Mesenchymal stem cell (in vitro differentiated cells and primary cell): ENCODE measurements at regions not wholly inside any gene's neighbourhood (a gene's known extent, or its start where the extent isn't known, plus 50 kb on each side); places are given as distances from the start of the nearest gene placed in this dataset.
"Not testable (repeated sequence)": the region's sequence is repeated elsewhere in the genome, so short reads cannot be mapped to it uniquely, and the experiment has no call there.

Experiments
- DNase-seq: peaks from one replicate; pipeline ENCODE4 v3.0.0-alpha.2; 2013
- H2AFZ ChIP-seq: one replicate; pipeline ENCODE4 v1.6.1; 2013; ENCODE audit warnings: low read depth, mild to moderate bottlenecking, control low read depth, inconsistent platforms, low read length, moderate library complexity
- H2AK5ac ChIP-seq: 2 replicates; pipeline ENCODE4 v1.6.1; 2013; ENCODE audit warnings: low read length, moderate library complexity, mild to moderate bottlenecking, inconsistent platforms; ENCODE audit not compliant: severe bottlenecking
- H2BK120ac ChIP-seq: one replicate; pipeline ENCODE4 v1.6.1; 2013; ENCODE audit warnings: low read depth, mild to moderate bottlenecking, inconsistent platforms, low read length, moderate library complexity
- H2BK12ac ChIP-seq, 2 experiments: one replicate each; pipeline ENCODE4 v1.6.1; 2013; ENCODE audit warnings: inconsistent platforms in 2 of 2, low read length in 2 of 2, mild to moderate bottlenecking in 2 of 2, moderate library complexity in 2 of 2, control low read depth in 1 of 2
- H2BK15ac ChIP-seq: one replicate; pipeline ENCODE4 v1.6.1; 2013; ENCODE audit warnings: mild to moderate bottlenecking, low read depth, inconsistent platforms; ENCODE audit not compliant: poor library complexity, severe bottlenecking
- H2BK5ac ChIP-seq: 2 replicates; pipeline ENCODE4 v1.6.1; 2013; ENCODE audit warnings: low read depth, mild to moderate bottlenecking, low read length, control low read depth, inconsistent platforms; ENCODE audit not compliant: poor library complexity, severe bottlenecking
- H3K14ac ChIP-seq, 2 experiments: one replicate each; pipeline ENCODE4 v1.6.1; 2013; ENCODE audit warnings: inconsistent platforms in 2 of 2, low read length in 2 of 2, control low read depth in 1 of 2, mild to moderate bottlenecking in 1 of 2, moderate library complexity in 1 of 2
- H3K18ac ChIP-seq, 2 experiments: one replicate each; pipeline ENCODE4 v1.6.1; 2013; ENCODE audit warnings: inconsistent platforms in 2 of 2, low read length in 2 of 2, control low read depth in 1 of 2, low read depth in 1 of 2, mild to moderate bottlenecking in 1 of 2
- H3K23ac ChIP-seq, 2 experiments: one replicate each; pipeline ENCODE4 v1.6.1; 2013; ENCODE audit warnings: inconsistent platforms in 2 of 2, low read length in 2 of 2, mild to moderate bottlenecking in 2 of 2, moderate library complexity in 2 of 2, control low read depth in 1 of 2
- H3K27ac ChIP-seq: 2 replicates; pipeline ENCODE4 v1.5.1; 2013; ENCODE audit warnings: mild to moderate bottlenecking, moderate library complexity, low read length, control low read depth, inconsistent platforms; ENCODE audit not compliant: poor library complexity, severe bottlenecking
- H3K27me3 ChIP-seq, 2 experiments: 2 replicates each; pipeline versions ENCODE4 v1.6.1 to v1.7.0; 2013; ENCODE audit warnings: low read length in 2 of 2, mild to moderate bottlenecking in 2 of 2, moderate library complexity in 2 of 2, control low read depth in 1 of 2, inconsistent platforms in 1 of 2; ENCODE audit not compliant: control insufficient read depth in 1 of 2, insufficient read depth in 1 of 2
- H3K36me3 ChIP-seq, 2 experiments: 2 replicates each; pipeline versions ENCODE4 v1.6.1 to v1.7.0; 2013; ENCODE audit warnings: low read length in 2 of 2, control low read depth in 1 of 2, inconsistent platforms in 1 of 2, low read depth in 1 of 2, mild to moderate bottlenecking in 1 of 2; ENCODE audit not compliant: insufficient read depth in 2 of 2, control insufficient read depth in 1 of 2
- H3K4ac ChIP-seq, 2 experiments: one replicate each; pipeline ENCODE4 v1.6.1; 2013; ENCODE audit warnings: inconsistent platforms in 2 of 2, low read length in 2 of 2, mild to moderate bottlenecking in 2 of 2, moderate library complexity in 2 of 2, control low read depth in 1 of 2, low read depth in 1 of 2
- H3K4me1 ChIP-seq: 2 replicates; pipeline ENCODE4 v1.6.1; 2013; ENCODE audit warnings: low read depth, low read length, control low read depth; ENCODE audit not compliant: control insufficient read depth, insufficient read depth
- H3K4me2 ChIP-seq: 2 replicates; pipeline ENCODE4 v1.6.1; 2013; ENCODE audit warnings: low read length, mild to moderate bottlenecking, inconsistent platforms; ENCODE audit not compliant: poor library complexity, severe bottlenecking
- H3K4me3 ChIP-seq, 2 experiments: 2 replicates each; pipeline versions ENCODE4 v1.5.1 to v1.7.0; 2013; ENCODE audit warnings: low read length in 2 of 2, mild to moderate bottlenecking in 2 of 2, control low read depth in 1 of 2, low read depth in 1 of 2; ENCODE audit not compliant: insufficient read depth in 1 of 2
- H3K79me1 ChIP-seq: replicated peaks from 2 replicates; pipeline ENCODE4 v1.6.1; 2013; ENCODE audit warnings: mild to moderate bottlenecking, control low read depth, low read length, inconsistent platforms; ENCODE audit not compliant: poor library complexity, severe bottlenecking
- H3K9ac ChIP-seq: 2 replicates; pipeline ENCODE4 v1.7.0; 2013; ENCODE audit warnings: mild to moderate bottlenecking, low read length, moderate library complexity
- H3K9me3 ChIP-seq: 2 replicates; pipeline ENCODE4 v1.7.0; 2013; ENCODE audit warnings: mild to moderate bottlenecking, low read length; ENCODE audit not compliant: control insufficient read depth
- H4K8ac ChIP-seq: one replicate; pipeline ENCODE4 v1.6.1; 2013; ENCODE audit warnings: inconsistent platforms, mild to moderate bottlenecking, low read length, moderate library complexity
- H4K91ac ChIP-seq: one replicate; pipeline ENCODE4 v1.6.1; 2013; ENCODE audit warnings: mild to moderate bottlenecking, low read length, inconsistent platforms
- WGBS: methylation state at CpG from one replicate; pipeline ENCODE4 v1.1.7; 2013; ENCODE audit warnings: mixed read lengths; 5-methylcytosine and 5-hydroxymethylcytosine counted together

DNA sequence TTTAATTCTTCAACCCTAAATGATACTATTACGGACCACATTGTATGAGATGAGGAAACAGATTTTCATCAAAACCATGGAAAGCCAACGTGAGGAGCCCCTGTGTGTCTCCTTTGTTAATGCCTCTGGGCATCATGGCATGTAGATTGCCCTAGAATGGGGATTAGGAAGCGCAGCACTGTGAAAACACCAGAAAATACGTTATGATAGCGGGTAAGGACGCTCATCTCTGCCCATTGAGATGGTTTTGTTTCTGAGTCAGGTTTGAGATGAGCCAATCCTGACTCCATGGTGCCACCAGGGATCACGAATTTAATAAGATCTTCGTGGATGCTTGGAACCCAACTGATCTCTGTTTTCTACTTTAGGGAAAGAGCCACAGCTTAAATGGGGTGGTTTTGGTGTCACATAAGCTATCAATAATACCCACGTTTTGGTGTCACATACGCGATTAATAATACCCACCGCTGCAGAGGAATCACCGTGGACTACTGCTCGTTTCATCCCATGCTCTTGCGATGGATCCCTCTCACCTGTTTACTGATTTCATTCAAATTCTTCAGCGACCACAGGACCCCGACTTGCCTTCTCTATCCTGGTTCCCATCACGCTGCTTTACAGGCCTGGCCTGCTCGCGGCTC is 137.3 kb downstream of the FOXD4L6 start:
- Histone ChIP-seq H3K9ac (peak overlapping the region; percentile 94), H2BK15ac (peak overlapping the region; percentile 97), H2BK120ac (peak overlapping the region; percentile 86), H3K4ac (peak overlapping the region in 1 of 2 experiments; percentile 96), H3K4me2 (peak overlapping the region; percentile 69), H3K4me3 (peak overlapping the region; percentile 80 to 87), H4K8ac (peak overlapping the region; percentile 97), H4K91ac (peak overlapping the region; percentile 95), H3K18ac (peak overlapping the region; percentile 44 to 90), H3K14ac (peak overlapping the region in 1 of 2 experiments; percentile 86), H2AFZ (peak overlapping the region; percentile 68)
- not testable (repeated sequence) for H2AK5ac ChIP-seq, H3K23ac ChIP-seq, DNase-seq, H3K36me3 ChIP-seq, H3K4me1 ChIP-seq, H3K9me3 ChIP-seq, H3K27me3 ChIP-seq, H2BK5ac ChIP-seq, H3K27ac ChIP-seq, H3K79me1 ChIP-seq, H2BK12ac ChIP-seq
- WGBS, result 72% methylated on average over 20 of the region's 20 CpGs

GRCh38 chr9:40986332-40986731 is 142.1 kb downstream of the FOXD4L6 start:
- not testable (repeated sequence) for H2BK120ac ChIP-seq, H2AFZ ChIP-seq, H2BK15ac ChIP-seq, H3K9me3 ChIP-seq, H3K18ac ChIP-seq, H3K4me2 ChIP-seq, H3K27ac ChIP-seq, H3K27me3 ChIP-seq, DNase-seq, H4K8ac ChIP-seq, H3K4me1 ChIP-seq, H3K4me3 ChIP-seq, H2AK5ac ChIP-seq, H4K91ac ChIP-seq, H2BK5ac ChIP-seq, H3K79me1 ChIP-seq, H3K23ac ChIP-seq, H2BK12ac ChIP-seq, H3K14ac ChIP-seq, H3K4ac ChIP-seq, H3K36me3 ChIP-seq, H3K9ac ChIP-seq
- WGBS, result 80% methylated on average over 2 of the region's 2 CpGs

DNA sequence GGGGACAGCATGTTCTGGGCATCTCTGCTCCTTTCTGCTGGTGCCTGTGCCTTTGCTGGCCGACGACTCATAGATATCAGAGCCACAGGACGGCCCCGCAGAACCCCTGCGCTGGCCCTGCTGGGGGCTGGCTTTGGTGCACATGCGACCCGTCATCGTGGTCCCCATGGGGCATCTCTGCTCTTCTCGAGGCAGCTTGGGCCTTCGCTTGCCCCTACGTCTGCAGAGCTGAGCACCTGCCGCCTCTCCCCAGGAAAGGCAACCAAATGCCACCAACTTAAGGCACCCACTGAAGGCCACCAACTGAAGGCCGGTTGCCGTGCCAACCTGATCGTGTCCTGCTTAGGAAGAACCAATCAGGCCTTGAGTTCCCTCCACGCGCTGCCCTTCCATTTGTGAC is 153.1 kb downstream of the FOXD4L6 start:
- H4K8ac ChIP-seq, H3K4ac ChIP-seq, H2AK5ac ChIP-seq, H2BK5ac ChIP-seq, H2BK120ac ChIP-seq, H3K27ac ChIP-seq, H2AFZ ChIP-seq, H3K27me3 ChIP-seq, H3K9me3 ChIP-seq, H3K4me1 ChIP-seq, H3K4me2 ChIP-seq, H3K9ac ChIP-seq, H3K23ac ChIP-seq, H3K4me3 ChIP-seq, H3K79me1 ChIP-seq, DNase-seq, H2BK15ac ChIP-seq, H3K14ac ChIP-seq, H3K36me3 ChIP-seq, H2BK12ac ChIP-seq, H3K18ac ChIP-seq: not testable (repeated sequence)
- H4K91ac ChIP-seq, result peak overlapping the region; percentile 39
- WGBS, result 83% methylated on average over 16 of the region's 17 CpGs

GRCh38 chr9:40974912-40975311 is 153.6 kb downstream of the FOXD4L6 start:
- H2BK5ac ChIP-seq, H3K4me2 ChIP-seq: not testable (repeated sequence)
- WGBS, result 95% methylated on average over 1 of the region's 10 CpGs

More at GRCh38 chr9:40974912-40975311, 153.6 kb downstream of the FOXD4L6 start:
- not testable (repeated sequence) for H3K79me1 ChIP-seq, H3K4me3 ChIP-seq, H4K8ac ChIP-seq, H3K36me3 ChIP-seq, H3K14ac ChIP-seq, H3K18ac ChIP-seq, H2AK5ac ChIP-seq, H3K23ac ChIP-seq, H3K9ac ChIP-seq, H3K27ac ChIP-seq, H3K4me1 ChIP-seq, H3K27me3 ChIP-seq, H2BK12ac ChIP-seq, DNase-seq, H4K91ac ChIP-seq, H2AFZ ChIP-seq, H3K4ac ChIP-seq, H3K9me3 ChIP-seq, H2BK120ac ChIP-seq, H2BK15ac ChIP-seq
